ENCODE measurements at regions not wholly inside any gene's neighbourhood (a gene's known extent, or its start where the extent isn't known, plus 50 kb on each side); places are given as distances from the start of the nearest gene placed in this dataset.

- TF ChIP-seq EP300 (IDR thresholded peaks at IDR 0.05): no peak
- TF ChIP-seq CTCF (IDR thresholded peaks at IDR 0.05): no peak
- TF ChIP-seq POLR2AphosphoS5 (IDR thresholded peaks at IDR 0.05): no peak
- TF ChIP-seq POLR2A (IDR thresholded peaks at IDR 0.05): no peak
These were observed 382.6 kb downstream of the RAD51AP2 start for GRCh38 chr2:17135619-17136018.

Measured in stomach (tissue), 4 donors.